GM13976 (cell line): ENCODE measurements at regions not wholly inside any gene's neighbourhood (a gene's known extent, or its start where the extent isn't known, plus 50 kb on each side); places are given as distances from the start of the nearest gene placed in this dataset.

ENCODE experiments used
- DNase-seq: peaks from one replicate; pipeline ENCODE4 v3.0.0; 2012; ENCODE audit warnings: low spot score
- CTCF ChIP-seq: IDR thresholded peaks from 2 replicates; pipeline ENCODE4 v1.5.1; 2012; ENCODE audit warnings: borderline replicate concordance, mild to moderate bottlenecking; ENCODE audit not compliant: insufficient read depth; ENCODE audit errors: extremely low read depth, missing control alignments, control extremely low read depth
- in situ Hi-C: fragments of 300-500 bp; cut with MboI; formaldehyde crosslinking; loops from one replicate; pipeline ENCODE4 v1.12.0; 2022; ENCODE audit warnings: low sequenced_read_pairs, mixed read lengths, inconsistent platforms; ENCODE audit not compliant: unreplicated experiment

GRCh38 chr3:144912968-144913367 lies 941.3 kb downstream of the DIPK2A start:
- in situ Hi-C loops, result no loop called here
- no peak for TF ChIP-seq CTCF
- no peak for DNase-seq

- in situ Hi-C loops, result no loop called here
- no peak for DNase-seq
- TF ChIP-seq CTCF, result no peak
Measured at GRCh38 chr3:144915202-144915601, 943.6 kb downstream of the DIPK2A start.

- no peak for DNase-seq
- in situ Hi-C loops, result no loop called here
- no peak for TF ChIP-seq CTCF
Measured at GRCh38 chr3:144921710-144922109, 950.1 kb downstream of the DIPK2A start.

- in situ Hi-C loops, result no loop called here
- no peak for DNase-seq
- TF ChIP-seq CTCF, result no peak
Measured at GRCh38 chr3:144923046-144923775, 951.6 kb downstream of the DIPK2A start.

- no peak for DNase-seq
- in situ Hi-C loops, result no loop called here
- no peak for TF ChIP-seq CTCF
Measured at GRCh38 chr3:144930431-144930830, 958.8 kb downstream of the DIPK2A start.

GRCh38 chr3:144931590-144931989 lies 960.0 kb downstream of the DIPK2A start:
- no peak for DNase-seq
- in situ Hi-C loops, result no loop called here
- no peak for TF ChIP-seq CTCF
